Hematopoietic multipotent progenitor cell (in vitro differentiated cells): ENCODE measurements at regions not wholly inside any gene's neighbourhood (a gene's known extent, or its start where the extent isn't known, plus 50 kb on each side); places are given as distances from the start of the nearest gene placed in this dataset.
A peak's percentile ranks its signal among the peaks of the same experiment; 100 is the strongest.

Experiments used
- DNase-seq, 3 donors: peaks; one replicate each; pipeline ENCODE4 v3.0.0-alpha.2; 2011 to 2015; ENCODE audit warnings: low read depth in 2 of 3, low spot score in 2 of 3

DNA sequence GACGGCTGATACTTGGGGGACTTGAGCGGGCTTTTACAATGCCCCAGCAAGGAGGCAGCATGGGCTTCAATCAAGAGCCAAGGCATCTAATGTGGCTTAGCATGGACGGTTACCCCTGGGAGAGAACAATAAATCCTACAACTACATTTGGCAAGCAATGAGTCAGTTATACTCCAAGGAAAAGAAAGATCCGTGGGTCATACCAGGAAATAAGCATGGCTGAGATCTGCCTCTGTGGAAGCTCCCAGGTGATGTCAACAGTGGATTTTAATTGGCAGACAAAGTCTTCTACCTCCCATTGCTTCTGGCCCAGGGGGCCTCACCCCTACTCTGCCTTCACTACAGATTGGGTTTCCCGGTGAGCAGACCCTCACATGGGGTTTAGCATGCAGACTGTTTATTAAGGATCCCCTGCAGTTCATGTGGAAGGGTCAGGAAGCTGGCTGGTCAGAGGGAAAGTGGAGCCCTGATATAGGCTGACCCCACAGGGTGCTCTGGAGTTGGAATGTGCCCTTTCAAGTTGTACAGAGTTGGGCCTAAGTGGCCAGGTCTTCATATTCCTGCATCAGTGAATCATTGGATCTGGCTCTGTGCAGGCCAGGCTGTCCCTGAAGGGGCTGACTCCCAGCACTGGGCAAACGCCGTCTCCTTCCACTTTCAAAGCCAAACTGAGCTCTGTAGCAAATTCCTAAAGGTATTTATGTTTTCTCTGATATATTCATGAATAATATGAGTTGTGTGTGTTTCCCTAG, 91.3 kb upstream of the GGTLC1 start:
- DNase-seq = no peak

GRCh38 chr20:24077145-24077544, 88.6 kb upstream of the GGTLC1 start:
- DNase-seq = no peak

GRCh38 chr20:24070679-24071078, 82.1 kb upstream of the GGTLC1 start:
- no peak for DNase-seq

DNA sequence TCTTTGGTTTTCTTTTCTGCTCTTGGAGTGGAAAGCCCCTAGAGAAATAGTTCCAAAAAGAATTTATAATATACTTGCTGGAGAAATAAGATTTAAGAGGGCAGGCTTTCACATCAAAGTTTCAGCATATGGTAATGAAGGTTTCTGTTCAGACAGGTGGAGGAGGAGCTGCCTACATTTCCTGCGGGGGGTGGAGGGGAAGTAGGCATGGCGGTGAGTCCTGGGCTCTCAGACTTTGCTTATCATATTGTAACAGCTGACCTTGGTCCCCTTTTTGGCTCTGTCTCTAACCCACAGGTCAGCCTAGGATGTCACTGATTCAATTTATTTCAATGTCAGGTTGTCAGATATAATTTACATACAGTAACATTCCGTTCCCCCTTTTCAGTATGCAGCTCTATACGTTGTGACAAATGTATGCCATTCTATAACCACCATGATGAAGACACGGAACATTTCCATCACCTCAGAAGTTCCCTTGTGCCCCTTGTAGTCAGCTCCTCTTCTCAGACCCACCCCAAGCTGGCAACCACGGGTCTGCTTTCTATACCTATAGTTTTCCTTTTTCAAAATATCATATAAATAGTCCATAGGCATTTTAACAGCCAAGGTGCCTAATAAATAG, 77.6 kb upstream of the GGTLC1 start:
- peak in 2 of 3 donors; percentile 27 to 69 for DNase-seq

GRCh38 chr20:24064915-24065314, 76.3 kb upstream of the GGTLC1 start:
- DNase-seq = no peak

- no peak for DNase-seq
Measured at GRCh38 chr20:24064092-24064491, 75.5 kb upstream of the GGTLC1 start.

- no peak for DNase-seq
Measured at GRCh38 chr20:24063100-24063499, 74.5 kb upstream of the GGTLC1 start.

- no peak for DNase-seq
Measured at GRCh38 chr20:24060851-24061590, 72.4 kb upstream of the GGTLC1 start.

- DNase-seq = no peak
Measured at GRCh38 chr20:24059174-24059573, 70.6 kb upstream of the GGTLC1 start.

DNA sequence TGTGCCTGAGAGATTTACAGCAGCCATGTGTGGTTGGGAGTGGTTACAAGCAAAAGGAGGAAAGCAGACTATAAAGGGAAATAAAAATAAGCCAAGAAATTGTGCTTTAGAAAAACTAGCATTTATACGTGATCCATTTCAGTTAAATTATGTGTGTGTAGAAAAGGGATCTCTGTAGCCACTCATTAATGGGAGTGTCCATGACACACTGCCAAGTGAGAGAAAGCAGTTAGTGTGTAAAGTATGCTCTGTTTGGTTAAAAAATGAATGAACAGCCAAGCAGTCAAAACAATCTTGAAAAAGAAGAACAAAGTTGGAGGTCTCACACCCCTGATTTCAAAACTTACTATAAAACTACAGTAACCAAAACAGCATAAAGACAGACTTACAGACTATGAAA, 67.9 kb upstream of the GGTLC1 start:
- no peak for DNase-seq

GRCh38 chr20:24052599-24053275, 64.2 kb upstream of the GGTLC1 start:
- DNase-seq = no peak

DNA sequence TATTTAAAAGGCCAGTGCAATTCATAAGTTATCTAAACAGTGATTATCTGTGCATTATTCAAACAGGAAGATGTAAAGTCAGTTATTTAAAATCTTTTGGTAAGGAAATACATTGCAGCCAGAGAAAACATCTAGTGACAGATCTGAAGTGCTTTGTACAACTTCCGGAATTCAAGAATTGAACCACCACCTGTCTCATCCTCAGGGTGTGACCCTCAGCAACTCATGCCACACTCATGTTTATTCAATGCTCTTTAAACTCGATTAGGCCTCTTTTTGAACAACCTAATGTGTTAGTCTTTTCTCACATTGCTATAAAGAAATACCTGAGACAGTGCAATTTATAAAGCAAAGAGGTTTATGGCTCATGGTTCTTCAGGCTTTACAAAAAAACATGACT, 62.6 kb upstream of the GGTLC1 start:
- DNase-seq = no peak

GRCh38 chr20:24050119-24050518, 61.5 kb upstream of the GGTLC1 start:
- no peak for DNase-seq

DNA sequence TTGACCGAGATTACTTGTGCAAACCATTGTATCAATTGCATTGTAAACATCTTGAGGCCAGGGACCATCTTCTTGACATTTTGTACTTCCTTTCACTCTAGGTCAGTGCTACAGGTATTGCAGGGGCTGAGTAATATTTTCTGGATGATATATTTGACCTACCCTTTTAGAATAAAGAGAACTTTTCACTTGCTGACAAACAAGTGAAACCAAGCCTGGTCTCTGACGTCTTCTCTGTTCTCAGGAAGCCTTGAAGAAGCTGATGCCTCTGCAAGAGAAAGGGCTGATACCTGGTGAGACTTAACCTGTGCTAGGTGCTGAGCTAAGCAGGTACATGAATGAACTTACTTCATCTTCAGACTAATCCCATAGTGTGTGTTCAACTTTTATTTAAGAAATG, 60.5 kb upstream of the GGTLC1 start:
- DNase-seq = no peak

GRCh38 chr20:24048024-24048611, 59.5 kb upstream of the GGTLC1 start:
- DNase-seq = no peak

- no peak for DNase-seq
Measured at GRCh38 chr20:24046888-24047287, 58.3 kb upstream of the GGTLC1 start.

DNA sequence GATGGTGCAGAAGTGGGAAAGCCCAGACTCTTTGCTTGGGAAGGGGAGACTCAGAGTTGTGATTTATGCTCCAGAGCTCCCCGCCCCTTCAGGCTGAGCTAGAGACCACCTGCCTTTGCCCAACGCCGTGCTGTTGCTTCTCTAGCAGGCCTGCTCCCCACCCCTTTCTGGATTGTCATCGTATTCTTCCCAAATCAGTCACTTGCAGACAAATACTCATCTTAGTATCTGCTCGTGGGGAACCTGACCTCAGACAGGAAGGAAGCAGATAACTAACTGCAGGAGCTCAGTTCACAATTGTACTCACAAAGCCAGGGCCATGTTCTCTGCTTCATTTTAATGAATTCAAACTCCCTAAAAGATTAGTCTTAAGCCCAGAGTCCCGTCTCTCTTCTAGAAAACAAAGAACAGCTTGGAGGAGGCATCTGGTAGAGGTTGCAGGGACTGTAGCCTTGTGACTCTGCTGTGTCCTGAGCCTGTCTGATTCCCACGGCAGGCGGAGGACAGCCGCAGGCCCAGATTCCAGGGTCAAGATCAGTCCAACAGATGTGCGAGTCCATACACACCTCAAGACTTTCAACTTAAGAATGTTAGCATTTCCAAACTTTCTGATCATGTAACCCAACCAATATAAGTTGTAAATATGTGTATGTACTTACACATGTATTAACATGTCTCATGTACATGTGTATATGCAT, 57.2 kb upstream of the GGTLC1 start:
- no peak for DNase-seq

- DNase-seq = no peak
Measured at GRCh38 chr20:24043294-24043693, 54.7 kb upstream of the GGTLC1 start.

DNA sequence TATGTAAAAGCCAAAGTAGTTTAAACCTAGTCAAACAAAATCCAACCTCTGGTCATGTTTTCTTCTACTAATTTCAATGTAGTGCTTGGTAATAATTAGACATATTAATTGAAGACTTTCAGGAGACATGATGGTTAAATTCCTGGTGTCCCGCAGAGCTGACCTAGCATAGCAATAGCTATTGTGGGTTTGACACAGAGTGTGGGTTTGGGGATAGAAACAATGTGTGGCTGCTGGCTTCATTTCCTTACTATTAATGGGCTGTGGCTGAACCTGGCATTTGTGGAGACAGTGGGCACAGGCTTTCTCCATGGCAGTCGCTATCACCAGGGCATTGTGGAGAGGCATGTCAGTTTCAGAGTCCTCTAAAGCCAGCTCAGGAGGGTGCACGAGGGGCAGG, 54.1 kb upstream of the GGTLC1 start:
- no peak for DNase-seq

DNA sequence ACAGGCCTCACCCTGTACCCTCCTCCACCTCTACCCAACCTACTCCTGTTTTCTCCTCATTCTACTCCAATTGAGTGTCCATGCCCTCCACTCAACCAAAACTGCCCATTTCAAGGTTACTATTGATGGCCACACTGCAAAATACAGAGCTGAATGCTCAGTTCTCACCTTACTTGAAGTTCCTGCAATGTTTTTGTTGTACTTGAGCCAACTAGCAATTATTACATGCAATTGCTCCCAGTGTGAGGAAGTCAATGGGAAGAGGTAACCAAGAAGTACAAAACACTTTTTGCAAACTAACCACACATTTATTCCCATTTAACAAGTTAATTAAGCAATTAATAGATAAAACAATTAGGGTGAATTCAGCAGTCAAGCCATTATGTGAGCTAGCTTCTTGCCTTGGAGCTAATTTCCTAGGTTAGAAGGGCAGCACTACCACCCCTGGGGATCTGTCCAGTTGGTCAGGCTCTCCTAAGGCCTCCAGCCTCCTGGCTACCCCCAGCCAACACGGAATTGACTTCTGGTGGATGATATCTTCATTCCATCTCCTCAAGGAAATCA, 52.4 kb upstream of the GGTLC1 start:
- DNase-seq = no peak
